ENCODE measurements at regions not wholly inside any gene's neighbourhood (a gene's known extent, or its start where the extent isn't known, plus 50 kb on each side); places are given as distances from the start of the nearest gene placed in this dataset.

GRCh38 chr5:39661026-39661779, 236.4 kb upstream of the DAB2 start:
- TF ChIP-seq CTCF (conservative IDR thresholded peaks at IDR 0.05) (no peak), ZFX (IDR thresholded peaks at IDR 0.05) (no peak)
